Activated B cell treated with CpG ODN at 0.5 μM for 24 hours (primary cell): ENCODE measurements at regions not wholly inside any gene's neighbourhood (a gene's known extent, or its start where the extent isn't known, plus 50 kb on each side); places are given as distances from the start of the nearest gene placed in this dataset.

Source experiments
- ATAC-seq: fragments of 200-7000 bp; cut with Tn5 transposase; one replicate; pipeline ENCODE4 v1.10.0; 2021; ENCODE audit warnings: low read depth, mild to moderate bottlenecking, moderate library complexity
- CTCF ChIA-PET: fragments of 350-600 bp; sonication (Branson Sonifier 250); formaldehyde crosslinking; loops from one replicate; lab custom pipeline; 2021; ENCODE audit warnings: antibody characterized with exemption; lab: Charles Lee
- POLR2A ChIA-PET: fragments of 350-600 bp; sonication (Branson Sonifier 250); formaldehyde crosslinking; loops from one replicate; lab custom pipeline; 2021; ENCODE audit warnings: antibody characterized with exemption; lab: Charles Lee
- DNase-seq: peaks from one replicate; pipeline ENCODE4 v3.0.0; 2022
- H3K27ac Mint-ChIP-seq: one replicate; pipeline ENCODE4 v1.8.0; 2020; ENCODE audit warnings: mixed read lengths
- H3K27me3 Mint-ChIP-seq: one replicate; pipeline ENCODE4 v1.8.0; 2021; ENCODE audit warnings: mixed read lengths
- H3K36me3 Mint-ChIP-seq: one replicate; pipeline ENCODE4 v1.8.0; 2021; ENCODE audit warnings: low read depth, mixed read lengths
- H3K4me1 Mint-ChIP-seq: one replicate; pipeline ENCODE4 v1.8.0; 2021; ENCODE audit warnings: mixed read lengths
- H3K4me3 Mint-ChIP-seq: one replicate; pipeline ENCODE4 v1.8.0; 2020; ENCODE audit warnings: mild to moderate bottlenecking, mixed read lengths
- H3K9me3 Mint-ChIP-seq: one replicate; pipeline ENCODE4 v1.8.0; 2020; ENCODE audit warnings: mixed read lengths
- CTCF ChIP-seq: fragments of 200-600 bp; IDR thresholded peaks from one replicate; pipeline ENCODE4 v1.8.0; 2022; ENCODE audit warnings: antibody characterized with exemption, mild to moderate bottlenecking
- intact Hi-C: fragments of 100-400 bp; cut with micrococcal nuclease; formaldehyde crosslinking; loops from one replicate; pipeline ENCODE4 v1.15.1; 2024

GRCh38 chr6:9517806-9518205 is 897.1 kb downstream of the TFAP2A start:
- no peak overlapping the region for H3K27ac Mint-ChIP-seq
- H3K4me3 Mint-ChIP-seq, result no peak overlapping the region
- CTCF ChIA-PET, result no interaction called here
- no peak for TF ChIP-seq CTCF
- POLR2A ChIA-PET, result no interaction called here
- DNase-seq (no peak), ATAC-seq (no peak)
- H3K27me3 Mint-ChIP-seq, result no peaks in the 10 kb centered on the region
- H3K36me3 Mint-ChIP-seq, result no peaks in the 10 kb centered on the region
- H3K4me1 Mint-ChIP-seq, result no peaks in the 10 kb centered on the region
- no peaks in the 10 kb centered on the region for H3K9me3 Mint-ChIP-seq
- intact Hi-C loops, result no loop called here

- TF ChIP-seq CTCF, result no peak
- DNase-seq (no peak), ATAC-seq (no peak)
- no peaks in the 10 kb centered on the region for H3K36me3 Mint-ChIP-seq
- intact Hi-C loops, result no loop called here
- no peaks in the 10 kb centered on the region for H3K4me1 Mint-ChIP-seq
- CTCF ChIA-PET, result no interaction called here
- H3K27ac Mint-ChIP-seq, result no peak overlapping the region
- H3K9me3 Mint-ChIP-seq, result peaks cover 2% of the 10 kb centered on the region
- POLR2A ChIA-PET, result no interaction called here
- no peak overlapping the region for H3K4me3 Mint-ChIP-seq
- H3K27me3 Mint-ChIP-seq, result no peaks in the 10 kb centered on the region
Observed at GRCh38 chr6:9515633-9516606, 899.0 kb downstream of the TFAP2A start.

GRCh38 chr6:9514146-9514545 is 900.7 kb downstream of the TFAP2A start:
- H3K27me3 Mint-ChIP-seq, result no peaks in the 10 kb centered on the region
- no peak overlapping the region for H3K4me3 Mint-ChIP-seq
- POLR2A ChIA-PET, result no interaction called here
- no peak for TF ChIP-seq CTCF
- intact Hi-C loops, result no loop called here
- ATAC-seq, result no peak
- H3K9me3 Mint-ChIP-seq, result peaks cover 2% of the 10 kb centered on the region
- no peak overlapping the region for H3K27ac Mint-ChIP-seq
- no peaks in the 10 kb centered on the region for H3K4me1 Mint-ChIP-seq
- DNase-seq, result no peak
- no peaks in the 10 kb centered on the region for H3K36me3 Mint-ChIP-seq
- CTCF ChIA-PET, result no interaction called here

GRCh38 chr6:9511157-9511556 is 903.7 kb downstream of the TFAP2A start:
- H3K36me3 Mint-ChIP-seq, result no peaks in the 10 kb centered on the region

More at GRCh38 chr6:9511157-9511556, 903.7 kb downstream of the TFAP2A start:
- Mint-ChIP-seq H3K9me3 (peaks cover 10% of the 10 kb centered on the region), H3K4me1 (no peaks in the 10 kb centered on the region), H3K27ac (no peak overlapping the region), H3K27me3 (no peaks in the 10 kb centered on the region), H3K4me3 (no peak overlapping the region)
- ChIA-PET POLR2A (no interaction called here), CTCF (no interaction called here)
- DNase-seq, result no peak
- ATAC-seq, result no peak
- TF ChIP-seq CTCF, result no peak
- intact Hi-C loops, result no loop called here
